ENCODE measurements at regions not wholly inside any gene's neighbourhood (a gene's known extent, or its start where the extent isn't known, plus 50 kb on each side); places are given as distances from the start of the nearest gene placed in this dataset.

GRCh38 chr2:9076755-9077154 is 73.3 kb upstream of the MBOAT2 start (continued):
- TF ChIP-seq RELB (IDR thresholded peaks at IDR 0.05; ENCODE audit: low read depth) (no peak), MAX (IDR thresholded peaks at IDR 0.05; ENCODE audit: low read depth, low read length) (no peak), FOS (IDR thresholded peaks at IDR 0.05; ENCODE audit: borderline replicate concordance, extremely low read depth, insufficient read length) (no peak), NFYA (IDR thresholded peaks at IDR 0.05; ENCODE audit: borderline replicate concordance, low read depth, low read length) (no peak), RAD51 (IDR thresholded peaks at IDR 0.05) (no peak), CEBPB (IDR thresholded peaks at IDR 0.05; ENCODE audit: borderline replicate concordance in 1 of 2, low read depth in 2 of 2, low read length in 2 of 2) (no peak)

GRCh38 chr2:9076210-9076609 is 72.7 kb upstream of the MBOAT2 start:
- FAIRE-seq (no peak), DNase-seq (ENCODE audit: low read depth, low spot score) (no peak), ATAC-seq (no peak)
- H3K36me3 ChIP-seq (ENCODE audit: control insufficient read depth in 2 of 2, insufficient read depth in 2 of 2, low read length in 1 of 2) = no peaks in the 10 kb centered on the region
- H2AFZ ChIP-seq (ENCODE audit: control insufficient read depth, low read depth, low read length) = no peak overlapping the region
- CTCF ChIA-PET = no interaction called here
- no peaks in the 10 kb centered on the region for H4K20me1 ChIP-seq (ENCODE audit: control insufficient read depth, insufficient read depth)
- in situ Hi-C loops (cut with MboI) = no loop called here
- SMC1A ChIA-PET (ENCODE audit: uncharacterized antibody, unreplicated experiment) = no interaction called here
- H3K27ac ChIP-seq (ENCODE audit: control insufficient read depth, insufficient read depth) = no peak overlapping the region
- H3K9me3 ChIP-seq (replicated peaks; ENCODE audit: control insufficient read depth, insufficient read depth, low read length) = no peaks in the 10 kb centered on the region; the same call in 2 of the 3 replicates
- 100% methylated on average over 1 of the region's 1 CpG for WGBS (ENCODE audit: insufficient coverage, insufficient replicate concordance, low lambda C conversion rate, missing lambda C conversion rate)
- H3K4me2 ChIP-seq (ENCODE audit: control insufficient read depth, insufficient read depth) = no peak overlapping the region
- H3K9ac ChIP-seq (ENCODE audit: control insufficient read depth, insufficient read depth, low read length) = no peak overlapping the region
- H3K27me3 ChIP-seq (replicated peaks in 1 of 2; ENCODE audit: control insufficient read depth in 2 of 2, insufficient read depth in 2 of 2, low read length in 1 of 2) = no peaks in the 10 kb centered on the region
- no TSS peak for BruUV-seq (replicated peaks)
- no peak overlapping the region for H3K4me3 ChIP-seq
- intact Hi-C loops (cut with micrococcal nuclease; ENCODE audit: unreplicated experiment) = no loop called here
- POLR2A ChIA-PET = no interaction called here
- H3K4me1 ChIP-seq (ENCODE audit: control insufficient read depth, insufficient read depth, low read length) = no peaks in the 10 kb centered on the region
- no peak for TF ChIP-seq YBX1 (IDR thresholded peaks at IDR 0.05)
- TF ChIP-seq SKIL (IDR thresholded peaks at IDR 0.05; ENCODE audit: low read depth, poor library complexity, severe bottlenecking) = no peak
- TF ChIP-seq STAT1 (conservative IDR thresholded peaks at IDR 0.05) = no peak
- no peak for TF ChIP-seq RCOR1 (conservative IDR thresholded peaks at IDR 0.05; ENCODE audit: low read depth, low read length)
- no peak for TF ChIP-seq ZNF207 (IDR thresholded peaks at IDR 0.05; ENCODE audit: borderline replicate concordance)
- no peak for TF ChIP-seq ETV6 (conservative IDR thresholded peaks at IDR 0.05 in 1 of 2, IDR thresholded peaks at IDR 0.05 in 1 of 2; ENCODE audit: borderline replicate concordance in 1 of 2, low read depth in 1 of 2)
- TF ChIP-seq KDM1A (IDR thresholded peaks at IDR 0.05; ENCODE audit: borderline replicate concordance) = no peak
- TF ChIP-seq SRF (IDR thresholded peaks at IDR 0.05; ENCODE audit: low read depth in 2 of 2, low read length in 2 of 2) = no peak
- no peak for TF ChIP-seq KAT2A (conservative IDR thresholded peaks at IDR 0.05; ENCODE audit: control insufficient read depth, low read depth, low read length)
- RAD21 ChIA-PET (ENCODE audit: unreplicated experiment) = no interaction called here
- no peaks in the 10 kb centered on the region for H3K79me2 ChIP-seq (ENCODE audit: control insufficient read depth, insufficient read depth, low read length)
